Smooth muscle cell (in vitro differentiated cells): ENCODE measurements at regions not wholly inside any gene's neighbourhood (a gene's known extent, or its start where the extent isn't known, plus 50 kb on each side); places are given as distances from the start of the nearest gene placed in this dataset.

Source experiments
- DNase-seq: peaks from one replicate; lab custom pipeline; 2025; ENCODE audit not compliant: unreplicated experiment; lab: John Stamatoyannopoulos, UW
- H2AFZ ChIP-seq: fragments of 200-600 bp; sonication (generic); 2 replicates; pipeline ENCODE4 v1.6.0; 2016; ENCODE audit warnings: antibody characterized with exemption, low read depth, mild to moderate bottlenecking
- H3F3A ChIP-seq: fragments of 200-600 bp; sonication (generic); 2 replicates; pipeline ENCODE4 v1.6.0; 2017; ENCODE audit warnings: antibody characterized with exemption, low read depth
- H3K27ac ChIP-seq: fragments of 200-600 bp; sonication (generic); 2 replicates; pipeline ENCODE4 v1.5.1; 2016; ENCODE audit warnings: low read depth, mild to moderate bottlenecking
- H3K27me3 ChIP-seq: fragments of 200-600 bp; sonication (generic); 2 replicates; pipeline ENCODE4 v1.6.1; 2016; ENCODE audit warnings: low read depth, mild to moderate bottlenecking
- H3K36me3 ChIP-seq: fragments of 200-600 bp; sonication (generic); 2 replicates; pipeline ENCODE4 v1.5.1; 2016; ENCODE audit warnings: low read depth
- H3K4me1 ChIP-seq: fragments of 200-600 bp; sonication (generic); 2 replicates; pipeline ENCODE4 v1.5.1; 2016; ENCODE audit warnings: low read depth
- H3K4me2 ChIP-seq: fragments of 200-600 bp; sonication (generic); 2 replicates; pipeline ENCODE4 v1.6.0; 2016; ENCODE audit warnings: mild to moderate bottlenecking
- H3K4me3 ChIP-seq: fragments of 200-600 bp; sonication (generic); 2 replicates; pipeline ENCODE4 v1.5.1; 2016; ENCODE audit warnings: mild to moderate bottlenecking
- H3K79me2 ChIP-seq: fragments of 200-600 bp; sonication (generic); 2 replicates; pipeline ENCODE4 v1.6.0; 2016; ENCODE audit warnings: low read depth, mild to moderate bottlenecking
- H3K9ac ChIP-seq: fragments of 200-600 bp; sonication (generic); 2 replicates; pipeline ENCODE4 v1.6.0; 2016; ENCODE audit warnings: low read depth
- H3K9me3 ChIP-seq: fragments of 200-600 bp; sonication (generic); replicated peaks from 2 replicates; pipeline ENCODE4 v1.5.1; 2016; ENCODE audit warnings: low read depth
- H4K20me1 ChIP-seq: fragments of 200-600 bp; sonication (generic); 2 replicates; pipeline ENCODE4 v1.6.0; 2016; ENCODE audit warnings: low read depth
- WGBS: methylation state at CpG from one replicate; pipeline ENCODE4 v1.1.7; 2016; ENCODE audit warnings: low lambda C conversion rate; 5-methylcytosine and 5-hydroxymethylcytosine counted together
- TF ChIP-seq, protein P1 (sequence below): fragments of 200-600 bp; sonication (generic); IDR thresholded peaks from 2 replicates; pipeline ENCODE4 v1.5.1; 2017; ENCODE audit warnings: borderline replicate concordance, mild to moderate bottlenecking, antibody characterized with exemption; ENCODE audit not compliant: insufficient read depth, poor library complexity, severe bottlenecking

GRCh38 chr4:122679946-122680345 is 52.6 kb upstream of the BBS12 start:
- Histone ChIP-seq H3K4me1 (peaks cover 5% of the 10 kb centered on the region), H3K79me2 (no peaks in the 10 kb centered on the region), H3K4me3 (no peak overlapping the region), H3K9me3 (no peaks in the 10 kb centered on the region), H4K20me1 (no peaks in the 10 kb centered on the region), H2AFZ (no peak overlapping the region), H3K36me3 (no peaks in the 10 kb centered on the region), H3K9ac (no peak overlapping the region), H3K27me3 (no peaks in the 10 kb centered on the region), H3K27ac (no peak overlapping the region), H3K4me2 (no peak overlapping the region), H3F3A (no peaks in the 10 kb centered on the region)
- DNase-seq, result no peak
- WGBS, result 98% methylated on average over 2 of the region's 2 CpGs
- TF ChIP-seq, protein P1, sequence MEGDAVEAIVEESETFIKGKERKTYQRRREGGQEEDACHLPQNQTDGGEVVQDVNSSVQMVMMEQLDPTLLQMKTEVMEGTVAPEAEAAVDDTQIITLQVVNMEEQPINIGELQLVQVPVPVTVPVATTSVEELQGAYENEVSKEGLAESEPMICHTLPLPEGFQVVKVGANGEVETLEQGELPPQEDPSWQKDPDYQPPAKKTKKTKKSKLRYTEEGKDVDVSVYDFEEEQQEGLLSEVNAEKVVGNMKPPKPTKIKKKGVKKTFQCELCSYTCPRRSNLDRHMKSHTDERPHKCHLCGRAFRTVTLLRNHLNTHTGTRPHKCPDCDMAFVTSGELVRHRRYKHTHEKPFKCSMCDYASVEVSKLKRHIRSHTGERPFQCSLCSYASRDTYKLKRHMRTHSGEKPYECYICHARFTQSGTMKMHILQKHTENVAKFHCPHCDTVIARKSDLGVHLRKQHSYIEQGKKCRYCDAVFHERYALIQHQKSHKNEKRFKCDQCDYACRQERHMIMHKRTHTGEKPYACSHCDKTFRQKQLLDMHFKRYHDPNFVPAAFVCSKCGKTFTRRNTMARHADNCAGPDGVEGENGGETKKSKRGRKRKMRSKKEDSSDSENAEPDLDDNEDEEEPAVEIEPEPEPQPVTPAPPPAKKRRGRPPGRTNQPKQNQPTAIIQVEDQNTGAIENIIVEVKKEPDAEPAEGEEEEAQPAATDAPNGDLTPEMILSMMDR, result no peak

- H3F3A ChIP-seq, result no peaks in the 10 kb centered on the region
- H3K79me2 ChIP-seq, result no peaks in the 10 kb centered on the region
- TF ChIP-seq, protein P1, result no peak
- DNase-seq, result no peak
- no peaks in the 10 kb centered on the region for H3K27me3 ChIP-seq
- H4K20me1 ChIP-seq, result no peaks in the 10 kb centered on the region
- no peak overlapping the region for H3K9ac ChIP-seq
- no peak overlapping the region for H2AFZ ChIP-seq
- no peaks in the 10 kb centered on the region for H3K9me3 ChIP-seq
- no peak overlapping the region for H3K4me3 ChIP-seq
- WGBS, result 89% methylated on average over 3 of the region's 3 CpGs
- H3K27ac ChIP-seq, result no peak overlapping the region
- peaks cover 5% of the 10 kb centered on the region for H3K4me1 ChIP-seq
- no peaks in the 10 kb centered on the region for H3K36me3 ChIP-seq
- no peak overlapping the region for H3K4me2 ChIP-seq
These were observed 50.9 kb upstream of the BBS12 start for GRCh38 chr4:122681568-122681967.
